NCI-H1417 treated with DMSO at 0.1 percent for 48 hours (cell line): ENCODE measurements at regions not wholly inside any gene's neighbourhood (a gene's known extent, or its start where the extent isn't known, plus 50 kb on each side); places are given as distances from the start of the nearest gene placed in this dataset.

Source experiments
- DNase-seq: peaks from one replicate; lab custom pipeline; 2025; lab: John Stamatoyannopoulos, UW

DNA sequence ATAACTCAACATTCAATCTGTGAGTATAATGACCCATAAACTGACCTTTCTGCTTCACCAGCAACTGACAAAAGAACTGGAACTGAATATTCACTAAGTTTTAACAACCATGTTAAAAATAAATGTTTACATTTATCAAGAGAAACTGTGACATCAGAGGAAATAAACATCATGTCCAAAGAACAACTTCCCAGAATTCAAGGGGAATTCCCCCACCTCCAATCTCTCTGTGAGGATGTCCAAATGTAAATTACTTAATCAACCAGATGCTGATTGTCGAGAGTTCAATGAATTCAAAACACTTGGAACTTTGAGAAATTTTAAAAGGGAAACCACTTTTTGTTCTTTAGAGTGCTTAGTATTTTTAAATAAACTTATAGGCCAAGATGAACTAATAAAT, 365.6 kb upstream of the ADGRL2 start:
- DNase-seq, result no peak

DNA sequence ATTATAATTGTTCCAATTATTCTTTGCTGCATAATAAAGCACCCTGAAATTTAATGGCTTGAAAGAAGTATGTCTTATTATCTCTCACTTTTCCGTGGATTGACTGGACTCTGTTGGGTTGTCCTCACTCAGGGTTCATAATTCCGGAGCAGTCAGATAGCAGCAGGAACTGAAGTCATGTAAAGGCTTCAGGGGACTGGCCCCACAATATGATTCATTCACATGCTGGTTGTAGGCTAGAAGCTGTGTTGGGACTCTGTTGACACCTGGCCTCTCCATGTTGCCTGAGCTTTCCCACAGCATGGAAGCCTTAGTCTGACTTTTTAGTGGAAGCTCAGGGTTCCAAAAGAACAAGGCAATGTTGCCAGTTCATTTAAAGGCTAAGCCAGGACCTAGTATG, 367.1 kb upstream of the ADGRL2 start:
- no peak for DNase-seq

DNA sequence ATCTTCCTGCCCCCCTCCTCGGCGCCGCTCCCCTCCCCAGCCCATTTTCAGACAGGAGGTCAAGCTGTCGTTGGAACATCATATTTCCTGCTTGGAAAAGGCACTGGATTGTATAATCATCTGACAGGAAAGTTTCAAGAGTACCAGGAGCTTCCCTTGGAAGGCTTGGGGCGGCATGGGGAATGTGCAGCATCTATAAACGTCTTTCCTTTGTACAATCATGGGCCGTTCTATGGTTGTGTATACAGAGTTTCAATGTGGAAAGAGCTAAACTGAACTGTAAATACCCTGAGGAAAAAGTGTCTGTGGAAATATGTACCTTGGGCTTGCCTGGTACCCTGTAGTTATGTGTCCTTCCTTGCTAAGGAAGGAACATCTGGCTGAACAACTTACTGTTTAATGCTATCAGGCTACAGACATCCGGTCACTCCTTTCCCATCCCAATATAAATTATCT, 368.1 kb upstream of the ADGRL2 start:
- no peak for DNase-seq

DNA sequence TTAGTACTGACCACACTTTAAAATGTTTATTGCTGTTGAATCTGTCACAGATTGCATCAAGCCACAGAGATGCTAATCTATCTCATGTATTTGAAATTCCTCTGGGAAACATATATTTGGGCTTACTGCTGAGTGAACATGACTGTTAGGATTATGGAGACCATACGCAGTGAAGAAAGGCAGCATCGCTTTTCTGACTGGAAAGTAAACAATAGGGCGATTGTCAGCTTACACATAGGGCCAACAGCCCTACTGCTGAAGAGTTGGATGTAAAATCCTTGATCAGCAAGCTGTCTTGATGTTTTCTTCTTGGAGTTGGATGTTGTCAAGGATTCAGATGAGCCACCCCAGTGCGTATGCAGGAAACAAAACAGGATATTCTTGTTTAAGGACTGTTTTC, 368.7 kb upstream of the ADGRL2 start:
- DNase-seq, result no peak

DNA sequence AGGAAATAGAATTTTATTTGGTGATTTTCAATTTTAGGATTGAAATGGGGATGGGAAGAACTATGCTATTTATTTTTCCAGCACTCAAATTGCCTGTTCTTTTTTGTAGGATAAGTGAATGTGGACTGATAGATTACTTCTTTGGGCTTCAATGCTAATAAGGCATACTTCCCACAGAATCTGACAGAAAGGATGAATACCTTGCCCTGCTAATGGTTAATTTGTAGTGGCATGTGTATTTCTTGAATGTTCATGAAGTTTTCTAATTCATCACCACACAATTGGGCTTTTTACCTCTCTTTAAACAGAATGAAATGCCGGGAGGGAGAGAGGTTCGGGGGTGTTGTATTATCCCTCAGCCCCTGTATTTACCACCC, 369.1 kb upstream of the ADGRL2 start:
- DNase-seq, result no peak

DNA sequence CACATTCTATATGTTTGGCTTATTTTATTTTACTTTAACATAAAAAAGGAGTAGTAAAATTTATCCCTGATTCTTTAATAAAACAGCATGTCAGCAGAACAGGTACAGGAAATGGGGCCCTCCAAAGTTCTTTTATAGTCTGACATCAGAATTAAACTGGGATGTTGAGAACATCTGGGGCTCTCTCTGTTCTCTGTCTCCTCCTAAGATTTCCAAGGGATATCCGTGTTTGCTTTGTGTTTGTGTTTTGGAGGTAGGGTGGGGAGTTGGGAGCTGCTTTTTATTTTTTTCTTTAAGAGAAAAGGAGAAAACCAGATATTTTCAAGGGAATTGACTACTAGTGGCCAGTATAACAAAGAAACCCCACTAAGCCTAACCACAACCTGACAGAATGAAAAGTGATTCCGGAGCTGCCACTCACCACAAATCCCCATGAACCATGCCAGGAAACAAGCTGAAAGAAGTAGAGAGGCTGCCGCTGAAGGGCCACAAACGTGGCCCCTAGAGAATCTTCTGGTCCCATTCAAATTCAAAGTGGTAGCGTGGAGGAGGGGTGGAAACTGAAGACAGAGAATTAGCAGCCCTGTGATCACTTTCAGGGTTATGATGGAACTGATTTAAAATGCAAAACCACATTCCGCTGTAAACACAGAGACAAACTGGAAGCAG, 369.6 kb upstream of the ADGRL2 start:
- DNase-seq, result no peak

DNA sequence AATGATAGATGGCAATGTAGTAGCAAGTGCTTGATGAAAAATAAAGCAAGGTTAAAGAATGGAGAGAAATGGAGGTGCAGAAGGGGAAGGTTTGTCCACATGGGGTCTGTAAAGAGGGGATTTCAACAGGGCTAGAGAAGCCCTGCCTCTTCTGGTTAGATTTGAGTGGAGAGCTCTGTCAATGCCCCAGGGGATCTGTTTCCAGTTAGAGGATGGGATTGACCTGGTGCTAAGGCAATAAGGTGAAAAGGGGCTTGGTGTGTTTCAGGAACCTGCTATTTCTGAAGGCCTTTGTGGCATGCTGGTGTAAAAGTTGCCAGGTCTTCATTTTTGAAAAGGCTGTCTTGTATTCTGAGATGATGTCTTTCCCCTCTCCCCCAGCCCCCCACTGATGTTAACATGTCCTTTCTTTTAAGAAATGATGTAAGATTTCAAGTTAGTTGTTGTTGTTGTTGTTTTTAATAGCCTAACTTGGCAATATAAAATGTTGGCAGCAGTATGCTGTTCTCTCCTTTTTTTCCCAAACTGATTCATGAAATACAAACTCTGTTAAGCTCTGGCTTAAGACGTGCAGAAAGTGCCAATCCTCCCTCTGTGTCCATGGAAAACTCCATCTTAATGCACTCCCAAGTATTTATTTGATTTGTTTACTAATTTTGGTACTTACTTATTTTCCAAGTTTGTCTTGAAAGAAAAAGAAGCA, 370.3 kb upstream of the ADGRL2 start:
- DNase-seq, result no peak

DNA sequence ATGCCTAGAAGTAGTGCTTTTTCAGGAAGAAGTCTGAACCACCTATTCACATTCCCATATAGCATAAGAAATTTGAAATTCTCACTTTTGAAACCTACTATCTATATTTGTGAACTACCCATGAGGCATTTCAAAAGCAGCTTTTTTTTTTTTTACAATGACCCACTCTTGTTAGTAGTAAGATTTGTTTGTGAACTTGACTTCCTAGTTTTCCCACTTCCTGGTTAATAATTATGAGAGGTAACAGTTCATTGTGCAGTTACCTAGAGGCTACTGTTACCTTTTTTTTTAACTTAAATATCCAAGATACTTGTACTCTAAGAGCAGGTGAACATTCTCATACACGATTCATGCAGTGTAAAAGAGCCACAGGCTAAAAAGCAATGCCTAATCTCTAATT, 371.7 kb upstream of the ADGRL2 start:
- DNase-seq, result no peak

DNA sequence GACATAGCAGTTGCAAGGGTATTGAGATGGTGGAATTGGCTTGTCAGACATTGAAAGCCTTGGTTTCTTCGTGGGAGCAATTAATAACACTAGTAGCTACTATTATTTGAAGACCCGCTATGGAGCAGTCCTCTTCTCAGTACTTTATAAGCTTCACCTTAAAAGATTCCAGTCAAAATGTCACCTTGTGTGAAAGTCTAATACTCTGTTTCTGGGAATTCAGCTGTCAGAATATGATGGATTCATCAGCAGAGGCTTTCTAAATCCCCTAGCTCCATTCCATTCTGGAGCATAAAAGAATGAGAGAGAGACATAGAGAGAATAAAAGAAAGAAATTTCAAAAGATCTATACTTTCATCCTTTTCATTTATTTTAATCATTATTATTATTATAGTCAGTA, 375.9 kb upstream of the ADGRL2 start:
- no peak for DNase-seq

DNA sequence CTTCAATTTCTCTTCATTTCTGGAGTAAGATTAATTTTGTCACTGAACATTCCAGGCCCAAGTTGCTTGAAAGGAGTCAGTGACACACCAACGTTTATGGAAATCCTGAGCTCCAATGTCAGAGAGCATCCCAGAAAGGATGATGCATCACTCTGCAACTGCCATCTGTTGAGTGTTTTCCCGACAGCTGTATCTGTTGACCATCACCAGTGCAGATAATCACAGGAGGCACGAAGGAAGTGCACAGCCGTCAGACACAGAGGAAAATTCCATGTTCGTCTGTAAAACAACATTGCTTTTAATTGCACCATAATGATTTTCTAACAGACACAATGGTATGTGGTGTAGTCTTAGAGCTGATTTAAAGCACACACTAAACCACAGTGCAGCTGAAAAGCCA, 376.7 kb upstream of the ADGRL2 start:
- no peak for DNase-seq

DNA sequence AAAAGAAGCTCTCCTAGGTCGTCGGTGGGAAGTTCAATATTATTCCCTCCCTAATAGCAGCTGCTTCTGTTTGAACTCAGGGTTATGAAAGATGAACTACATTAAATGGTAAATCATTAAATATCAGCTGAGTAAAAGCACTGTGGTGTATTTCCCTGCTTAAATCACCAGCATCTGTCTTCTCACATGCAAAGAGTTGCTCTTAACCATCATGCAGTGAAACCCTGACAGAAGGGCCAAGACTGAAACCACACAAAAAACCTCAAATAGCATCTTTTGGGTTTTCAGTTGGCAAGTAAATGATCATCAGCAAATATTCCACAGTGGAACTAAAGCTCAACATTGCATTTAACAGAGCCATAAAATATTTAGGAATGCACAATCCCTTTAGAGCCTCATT, 380.0 kb upstream of the ADGRL2 start:
- DNase-seq, result no peak

DNA sequence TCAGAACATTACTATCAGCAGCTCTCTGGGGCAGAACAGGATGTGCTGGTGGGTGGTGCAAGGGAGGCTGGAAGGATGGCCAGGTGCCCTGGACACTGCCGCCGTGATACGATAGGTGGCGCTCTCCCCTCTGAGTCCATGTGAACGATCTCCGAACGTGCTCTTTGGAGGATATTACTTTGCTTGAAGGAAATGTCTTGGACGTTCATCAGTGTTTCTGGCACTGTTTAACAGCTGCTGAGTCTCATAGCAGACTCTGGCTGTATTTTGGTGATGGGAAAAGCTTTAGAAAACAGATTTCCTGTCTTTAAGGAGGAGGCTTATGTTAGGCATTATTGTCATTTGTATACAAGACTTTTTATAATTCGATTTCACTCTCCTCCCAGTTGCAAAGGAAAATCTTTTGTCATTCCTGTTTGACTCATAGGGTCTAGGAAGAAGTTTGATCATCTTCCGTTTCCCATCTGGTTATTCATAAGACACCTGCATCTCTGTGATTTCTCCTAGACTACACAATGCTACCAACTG, 386.2 kb upstream of the ADGRL2 start:
- no peak for DNase-seq

DNA sequence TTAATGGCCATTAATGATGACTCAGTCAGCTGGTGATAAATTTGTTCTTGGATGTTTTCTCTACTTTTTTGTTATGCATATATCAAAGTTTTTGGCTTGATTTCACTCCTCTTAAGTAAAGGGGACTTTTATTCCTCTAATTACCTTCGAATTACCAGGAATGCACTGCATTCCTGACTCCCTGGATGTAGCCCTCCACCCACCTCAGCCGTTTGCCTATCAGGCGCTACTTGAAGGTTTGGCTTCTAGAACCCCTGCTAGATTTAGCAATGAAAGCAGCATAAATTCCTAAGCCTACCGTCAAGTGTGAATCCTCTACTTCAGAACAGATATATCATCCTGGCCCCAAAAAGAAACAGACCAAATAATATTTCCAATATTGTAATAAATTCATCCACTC, 387.8 kb upstream of the ADGRL2 start:
- no peak for DNase-seq

DNA sequence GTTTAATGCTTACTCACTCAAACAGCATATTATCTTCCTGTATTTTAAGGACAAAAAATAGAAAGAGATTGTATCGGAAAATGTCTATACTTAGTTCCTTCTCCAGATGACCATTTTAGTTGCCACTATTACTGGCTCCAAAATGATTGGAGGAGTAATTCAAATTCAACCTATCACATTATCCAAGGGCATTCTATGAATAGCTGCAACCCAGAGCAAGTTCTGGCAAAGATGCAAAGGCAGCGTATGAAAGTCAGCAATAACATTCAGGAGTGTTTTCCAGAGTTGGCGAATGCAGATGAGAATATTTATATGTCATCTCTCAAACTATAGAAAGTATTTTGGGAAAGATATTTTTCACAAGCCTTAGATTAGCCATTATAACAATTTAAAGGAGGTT, 389.8 kb upstream of the ADGRL2 start:
- no peak for DNase-seq

DNA sequence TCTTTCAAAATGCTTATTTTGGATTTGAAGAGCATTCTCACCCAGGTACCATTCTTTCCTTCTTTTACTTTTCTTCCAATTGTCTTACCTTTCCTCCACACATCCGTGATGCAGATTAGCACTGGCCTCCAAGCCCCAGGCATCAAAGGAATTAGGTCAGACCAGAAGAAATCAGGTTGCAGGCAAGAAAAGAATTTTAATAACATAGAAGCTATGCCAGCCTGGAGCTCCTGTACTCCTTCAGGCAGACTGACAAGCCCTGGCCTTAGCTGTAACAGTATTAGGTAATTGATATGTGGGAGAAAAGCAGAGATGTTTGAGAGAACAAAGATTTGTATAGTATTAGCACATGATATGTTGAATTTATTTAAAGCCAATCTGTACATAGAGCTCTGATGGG, 390.4 kb upstream of the ADGRL2 start:
- no peak for DNase-seq

DNA sequence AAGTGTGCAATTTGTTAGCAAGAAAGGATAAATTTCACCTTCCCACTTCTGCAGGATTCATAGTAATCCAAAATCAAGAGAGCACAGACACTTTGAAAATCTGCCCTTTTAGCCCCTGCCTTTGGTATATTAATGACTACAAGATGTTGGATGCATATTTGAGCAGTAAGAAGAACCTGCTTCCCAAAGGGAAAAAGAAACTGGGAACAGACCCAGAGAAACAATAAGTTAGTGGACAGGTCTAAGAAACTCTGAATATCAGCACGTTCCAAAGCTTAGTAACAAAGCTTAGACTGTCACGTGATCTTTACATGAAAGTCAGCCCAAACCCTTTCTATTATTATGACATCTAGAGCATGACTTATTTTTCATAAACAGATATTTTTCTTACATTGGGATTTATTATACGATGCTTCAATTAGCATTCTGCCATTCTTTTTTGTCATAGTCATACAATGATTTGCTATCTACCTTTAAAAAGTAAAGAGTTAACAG, 390.9 kb upstream of the ADGRL2 start:
- no peak for DNase-seq

DNA sequence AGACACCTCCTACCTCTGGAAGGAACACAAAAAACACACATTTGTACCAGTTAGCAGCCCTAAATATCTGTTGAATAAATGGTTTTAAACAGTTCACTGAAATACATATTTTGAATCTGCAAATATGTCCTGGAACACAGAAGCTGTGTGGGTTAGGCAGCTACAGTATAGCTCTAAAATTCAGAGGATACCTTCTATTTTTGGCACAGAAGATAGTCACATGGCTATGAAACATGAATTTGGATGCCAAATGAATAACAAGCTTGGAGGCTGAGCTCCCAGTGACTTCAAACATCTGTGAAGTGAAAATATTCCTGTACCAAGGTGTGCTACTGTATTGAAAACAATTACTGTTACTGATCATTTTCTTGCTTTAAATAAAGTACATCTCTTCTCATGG, 391.5 kb upstream of the ADGRL2 start:
- no peak for DNase-seq

DNA sequence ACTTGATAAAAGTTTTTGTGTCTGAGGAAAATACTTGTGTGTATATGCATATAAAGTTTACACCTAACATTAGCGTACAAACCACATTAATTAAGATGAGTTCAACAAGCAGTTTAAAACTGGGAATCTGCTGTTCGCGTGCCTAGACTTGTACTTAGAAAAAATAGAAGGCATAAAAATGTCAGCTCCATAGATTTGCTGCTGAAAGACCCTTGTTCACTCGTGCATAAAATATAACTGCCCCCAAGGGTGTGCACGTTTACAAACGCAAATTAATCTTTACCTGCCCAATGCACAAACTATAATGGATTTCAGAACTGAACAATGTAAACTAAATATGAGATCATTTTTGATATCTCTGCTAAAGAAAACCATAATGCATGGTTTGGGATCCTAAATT, 392.3 kb upstream of the ADGRL2 start:
- no peak for DNase-seq

DNA sequence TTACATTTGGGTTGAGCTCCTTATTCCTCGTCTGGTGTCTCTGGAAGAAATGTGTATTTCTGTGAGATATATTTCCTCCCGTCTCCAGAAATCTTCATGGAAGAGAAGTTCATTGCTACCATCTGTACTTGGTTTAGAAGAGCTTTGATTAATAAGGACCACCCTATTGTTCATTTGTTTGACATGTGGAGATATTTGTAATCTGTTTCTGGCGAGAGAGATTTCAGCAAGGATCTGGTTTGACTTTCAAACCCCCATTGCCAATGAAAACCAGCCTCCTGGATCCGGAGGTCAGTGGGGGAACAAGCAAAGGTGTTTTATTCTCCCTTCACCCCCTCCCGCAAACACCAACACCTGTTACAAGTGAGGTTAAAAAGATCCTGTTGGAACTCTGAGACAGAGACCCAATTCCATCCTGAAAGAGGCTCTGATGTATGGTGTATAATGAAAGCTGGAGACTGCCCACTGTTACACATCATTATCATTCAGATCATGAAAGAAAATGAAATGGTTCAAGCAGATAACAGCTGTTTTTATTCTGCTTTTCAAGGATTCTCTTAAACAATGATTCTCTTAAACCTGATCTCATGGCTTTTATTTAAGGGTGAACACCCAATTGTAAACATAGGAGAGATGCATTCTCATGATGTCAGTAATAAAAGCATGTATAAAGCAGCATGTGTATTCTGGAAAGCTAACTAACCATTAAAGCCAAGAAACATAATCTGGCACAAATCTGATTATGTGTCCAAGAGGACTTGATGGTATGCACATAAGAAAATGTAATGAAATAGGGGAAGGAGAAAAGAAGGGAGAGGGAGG, 393.5 kb upstream of the ADGRL2 start:
- DNase-seq, result no peak

DNA sequence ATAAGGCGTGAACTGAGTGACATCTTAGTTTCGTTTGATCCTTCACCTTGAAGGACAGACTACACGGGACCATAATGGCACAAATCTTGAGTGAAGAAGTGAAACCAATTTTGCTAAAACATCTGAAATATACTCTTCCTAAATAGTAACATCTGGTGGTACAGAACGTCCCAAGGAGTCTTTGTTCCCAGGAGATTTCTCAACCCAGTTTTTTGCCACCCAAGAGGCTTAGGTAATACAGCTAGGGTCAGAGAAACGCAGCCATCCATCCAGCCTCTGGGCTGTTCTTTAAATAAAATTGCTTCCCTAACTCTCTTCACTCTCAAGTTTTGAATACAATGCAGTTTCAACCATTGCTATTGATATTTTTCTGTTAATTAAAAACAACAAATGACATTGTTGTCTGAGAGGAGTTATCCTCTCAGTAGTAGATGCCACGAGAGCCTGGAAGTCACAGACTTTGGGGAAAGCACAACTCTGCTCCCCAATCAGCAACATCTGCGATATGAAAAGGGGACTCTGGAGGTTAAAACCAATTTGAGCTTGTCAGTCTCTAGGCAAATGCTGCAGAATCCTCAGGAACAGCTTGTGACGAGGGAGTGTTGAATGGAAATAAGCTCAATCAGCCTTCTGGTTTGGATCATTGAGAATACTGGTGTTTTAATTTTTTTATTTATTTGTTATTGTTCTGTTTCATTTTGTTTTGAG, 394.3 kb upstream of the ADGRL2 start:
- DNase-seq, result no peak

DNA sequence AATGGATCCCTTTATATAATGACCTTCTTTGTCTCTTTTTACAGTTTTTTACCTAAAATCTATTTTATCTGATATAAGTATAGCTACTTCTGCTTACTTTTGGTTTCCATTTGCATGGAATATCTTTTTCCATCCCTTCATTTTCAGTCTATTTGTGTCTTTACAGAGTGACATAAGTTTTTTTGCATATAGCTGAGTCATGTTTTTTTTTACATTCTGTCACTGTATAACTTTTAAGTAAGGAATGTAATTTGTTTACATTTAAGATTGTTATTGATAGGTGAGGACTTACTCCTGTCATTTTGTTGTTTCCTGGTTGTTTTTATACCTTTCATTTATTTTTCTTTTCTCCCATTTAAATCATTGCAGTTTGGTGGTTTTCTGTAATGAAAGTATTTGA, 402.7 kb upstream of the ADGRL2 start:
- no peak for DNase-seq
